HEK293T (cell line): ENCODE measurements at regions not wholly inside any gene's neighbourhood (a gene's known extent, or its start where the extent isn't known, plus 50 kb on each side); places are given as distances from the start of the nearest gene placed in this dataset.

Experiments used
- ARNT ChIP-seq: fragments of 450-650 bp; IDR thresholded peaks from 2 replicates; pipeline ENCODE4 v1.6.1; 2017; ENCODE audit warnings: mild to moderate bottlenecking
- SP1 ChIP-seq: fragments of 450-650 bp; IDR thresholded peaks from 2 replicates; pipeline ENCODE4 v1.6.1; 2017
- SUZ12 ChIP-seq: fragments of 450-650 bp; IDR thresholded peaks from 2 replicates; pipeline ENCODE4 v1.6.1; 2016; ENCODE audit warnings: mild to moderate bottlenecking

GRCh38 chr1:87959236-87959635 is 630.6 kb downstream of the LMO4 start:
- no peak for TF ChIP-seq SP1
- TF ChIP-seq SUZ12 = no peak
- TF ChIP-seq ARNT = no peak
